ENCODE measurements at regions not wholly inside any gene's neighbourhood (a gene's known extent, or its start where the extent isn't known, plus 50 kb on each side); places are given as distances from the start of the nearest gene placed in this dataset.

DNA sequence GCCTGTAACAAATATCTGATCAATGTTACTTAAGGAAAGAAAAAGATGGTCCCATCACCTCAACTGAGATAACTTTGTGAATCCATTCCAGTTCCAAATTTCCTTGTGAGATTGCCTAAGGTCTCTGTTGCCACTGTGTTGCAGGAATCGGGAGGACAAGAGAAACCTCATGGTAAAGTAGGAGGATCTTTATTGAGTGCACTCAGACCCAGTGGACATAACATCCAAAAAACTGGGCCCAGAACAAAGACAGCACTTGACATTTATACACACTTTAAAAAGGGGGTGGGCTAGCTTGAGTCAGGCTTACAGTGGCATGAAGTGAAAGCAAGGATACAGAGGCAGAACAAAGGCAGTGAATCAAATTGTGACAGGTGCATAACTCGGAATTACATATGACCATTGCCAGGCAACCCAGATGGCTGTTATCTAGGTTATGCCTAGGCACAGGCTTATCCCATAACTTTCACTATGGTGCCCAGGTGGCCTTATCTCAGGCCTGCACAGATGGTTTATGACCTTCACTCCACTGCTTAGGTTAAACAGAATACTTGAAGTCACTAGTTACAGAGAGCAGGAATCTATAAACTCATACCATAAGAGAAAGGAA is 459.4 kb upstream of the PCDH20 start:
- no peak for TF ChIP-seq RAD21 (IDR thresholded peaks at IDR 0.05; ENCODE audit: low read length)
- TF ChIP-seq, protein P1, sequence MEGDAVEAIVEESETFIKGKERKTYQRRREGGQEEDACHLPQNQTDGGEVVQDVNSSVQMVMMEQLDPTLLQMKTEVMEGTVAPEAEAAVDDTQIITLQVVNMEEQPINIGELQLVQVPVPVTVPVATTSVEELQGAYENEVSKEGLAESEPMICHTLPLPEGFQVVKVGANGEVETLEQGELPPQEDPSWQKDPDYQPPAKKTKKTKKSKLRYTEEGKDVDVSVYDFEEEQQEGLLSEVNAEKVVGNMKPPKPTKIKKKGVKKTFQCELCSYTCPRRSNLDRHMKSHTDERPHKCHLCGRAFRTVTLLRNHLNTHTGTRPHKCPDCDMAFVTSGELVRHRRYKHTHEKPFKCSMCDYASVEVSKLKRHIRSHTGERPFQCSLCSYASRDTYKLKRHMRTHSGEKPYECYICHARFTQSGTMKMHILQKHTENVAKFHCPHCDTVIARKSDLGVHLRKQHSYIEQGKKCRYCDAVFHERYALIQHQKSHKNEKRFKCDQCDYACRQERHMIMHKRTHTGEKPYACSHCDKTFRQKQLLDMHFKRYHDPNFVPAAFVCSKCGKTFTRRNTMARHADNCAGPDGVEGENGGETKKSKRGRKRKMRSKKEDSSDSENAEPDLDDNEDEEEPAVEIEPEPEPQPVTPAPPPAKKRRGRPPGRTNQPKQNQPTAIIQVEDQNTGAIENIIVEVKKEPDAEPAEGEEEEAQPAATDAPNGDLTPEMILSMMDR (conservative IDR thresholded peaks at IDR 0.05; ENCODE audit: low read depth, low read length): no peak
- TF ChIP-seq CHD1 (IDR thresholded peaks at IDR 0.05; ENCODE audit: low read depth, low read length): no peak
- TF ChIP-seq FOS (IDR thresholded peaks at IDR 0.05; ENCODE audit: low read depth, low read length): no peak
- TF ChIP-seq POLR2A (IDR thresholded peaks at IDR 0.05; ENCODE audit: low read depth, low read length): no peak
- no peak for TF ChIP-seq RFX5 (IDR thresholded peaks at IDR 0.05; ENCODE audit: low read depth, low read length)
- no peak for TF ChIP-seq CEBPB (IDR thresholded peaks at IDR 0.05; ENCODE audit: low read depth, low read length)
- TF ChIP-seq, protein P2, sequence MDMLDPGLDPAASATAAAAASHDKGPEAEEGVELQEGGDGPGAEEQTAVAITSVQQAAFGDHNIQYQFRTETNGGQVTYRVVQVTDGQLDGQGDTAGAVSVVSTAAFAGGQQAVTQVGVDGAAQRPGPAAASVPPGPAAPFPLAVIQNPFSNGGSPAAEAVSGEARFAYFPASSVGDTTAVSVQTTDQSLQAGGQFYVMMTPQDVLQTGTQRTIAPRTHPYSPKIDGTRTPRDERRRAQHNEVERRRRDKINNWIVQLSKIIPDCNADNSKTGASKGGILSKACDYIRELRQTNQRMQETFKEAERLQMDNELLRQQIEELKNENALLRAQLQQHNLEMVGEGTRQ (IDR thresholded peaks at IDR 0.05; ENCODE audit: low read depth, low read length): no peak
- TF ChIP-seq BHLHE40 (IDR thresholded peaks at IDR 0.05; ENCODE audit: low read depth, low read length): no peak
- no peak for TF ChIP-seq MXI1 (IDR thresholded peaks at IDR 0.05; ENCODE audit: borderline replicate concordance, low read depth, low read length)
- TF ChIP-seq, protein P3, sequence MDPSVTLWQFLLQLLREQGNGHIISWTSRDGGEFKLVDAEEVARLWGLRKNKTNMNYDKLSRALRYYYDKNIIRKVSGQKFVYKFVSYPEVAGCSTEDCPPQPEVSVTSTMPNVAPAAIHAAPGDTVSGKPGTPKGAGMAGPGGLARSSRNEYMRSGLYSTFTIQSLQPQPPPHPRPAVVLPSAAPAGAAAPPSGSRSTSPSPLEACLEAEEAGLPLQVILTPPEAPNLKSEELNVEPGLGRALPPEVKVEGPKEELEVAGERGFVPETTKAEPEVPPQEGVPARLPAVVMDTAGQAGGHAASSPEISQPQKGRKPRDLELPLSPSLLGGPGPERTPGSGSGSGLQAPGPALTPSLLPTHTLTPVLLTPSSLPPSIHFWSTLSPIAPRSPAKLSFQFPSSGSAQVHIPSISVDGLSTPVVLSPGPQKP (IDR thresholded peaks at IDR 0.05; ENCODE audit: borderline replicate concordance, low read depth, low read length): no peak
- no peak for TF ChIP-seq MAZ (IDR thresholded peaks at IDR 0.05; ENCODE audit: borderline replicate concordance, low read depth, low read length)
